ENCODE measurements at regions not wholly inside any gene's neighbourhood (a gene's known extent, or its start where the extent isn't known, plus 50 kb on each side); places are given as distances from the start of the nearest gene placed in this dataset.

- TF ChIP-seq, protein P1, sequence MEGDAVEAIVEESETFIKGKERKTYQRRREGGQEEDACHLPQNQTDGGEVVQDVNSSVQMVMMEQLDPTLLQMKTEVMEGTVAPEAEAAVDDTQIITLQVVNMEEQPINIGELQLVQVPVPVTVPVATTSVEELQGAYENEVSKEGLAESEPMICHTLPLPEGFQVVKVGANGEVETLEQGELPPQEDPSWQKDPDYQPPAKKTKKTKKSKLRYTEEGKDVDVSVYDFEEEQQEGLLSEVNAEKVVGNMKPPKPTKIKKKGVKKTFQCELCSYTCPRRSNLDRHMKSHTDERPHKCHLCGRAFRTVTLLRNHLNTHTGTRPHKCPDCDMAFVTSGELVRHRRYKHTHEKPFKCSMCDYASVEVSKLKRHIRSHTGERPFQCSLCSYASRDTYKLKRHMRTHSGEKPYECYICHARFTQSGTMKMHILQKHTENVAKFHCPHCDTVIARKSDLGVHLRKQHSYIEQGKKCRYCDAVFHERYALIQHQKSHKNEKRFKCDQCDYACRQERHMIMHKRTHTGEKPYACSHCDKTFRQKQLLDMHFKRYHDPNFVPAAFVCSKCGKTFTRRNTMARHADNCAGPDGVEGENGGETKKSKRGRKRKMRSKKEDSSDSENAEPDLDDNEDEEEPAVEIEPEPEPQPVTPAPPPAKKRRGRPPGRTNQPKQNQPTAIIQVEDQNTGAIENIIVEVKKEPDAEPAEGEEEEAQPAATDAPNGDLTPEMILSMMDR (IDR thresholded peaks at IDR 0.05; ENCODE audit: poor library complexity), result no peak
- TF ChIP-seq EZH2phosphoT487 (IDR thresholded peaks at IDR 0.05; ENCODE audit: low read depth, severe bottlenecking, unreplicated experiment), result no peak
These were observed 313.9 kb downstream of the FBXW7 start for GRCh38 chr4:152221816-152222516.

All from hepatocyte (in vitro differentiated cells).